Trophoblast cell (in vitro differentiated cells and primary cell): ENCODE measurements at regions not wholly inside any gene's neighbourhood (a gene's known extent, or its start where the extent isn't known, plus 50 kb on each side); places are given as distances from the start of the nearest gene placed in this dataset.

Experiments used
- DNase-seq, 2 donors: peaks; one replicate each; pipeline ENCODE4 v3.0.0-alpha.2; 2016
- H2AFZ ChIP-seq: 2 replicates; pipeline ENCODE4 v1.6.1; 2013; ENCODE audit warnings: low read length, moderate library complexity, mild to moderate bottlenecking; ENCODE audit not compliant: insufficient read depth, poor library complexity
- H2AK5ac ChIP-seq: 2 replicates; pipeline ENCODE4 v1.6.1; 2013; ENCODE audit warnings: mild to moderate bottlenecking, low read length
- H2BK120ac ChIP-seq: 2 replicates; pipeline ENCODE4 v1.6.1; 2013; ENCODE audit warnings: low read length, mild to moderate bottlenecking, moderate library complexity; ENCODE audit not compliant: insufficient read depth, poor library complexity
- H2BK12ac ChIP-seq: 2 replicates; pipeline ENCODE4 v1.6.1; 2013; ENCODE audit warnings: mild to moderate bottlenecking, low read length, moderate library complexity
- H2BK5ac ChIP-seq: 2 replicates; pipeline ENCODE4 v1.6.1; 2013; ENCODE audit warnings: low read length, low read depth, moderate library complexity, mild to moderate bottlenecking; ENCODE audit not compliant: poor library complexity
- H3K14ac ChIP-seq: 2 replicates; pipeline ENCODE4 v1.6.1; 2013; ENCODE audit warnings: mild to moderate bottlenecking, low read length
- H3K18ac ChIP-seq: 2 replicates; pipeline ENCODE4 v1.6.1; 2013; ENCODE audit warnings: mild to moderate bottlenecking, low read length
- H3K23ac ChIP-seq: 2 replicates; pipeline ENCODE4 v1.6.1; 2013; ENCODE audit warnings: low read length
- H3K27ac ChIP-seq: 2 replicates; pipeline ENCODE4 v1.5.1; 2013; ENCODE audit warnings: low read depth, mild to moderate bottlenecking, inconsistent platforms, low read length, moderate library complexity
- H3K27me3 ChIP-seq: 2 replicates; pipeline ENCODE4 v1.6.1; 2013; ENCODE audit warnings: inconsistent platforms, mild to moderate bottlenecking, low read length, moderate library complexity; ENCODE audit not compliant: insufficient read depth
- H3K36me3 ChIP-seq, 2 experiments: 1 replicate in 1 of 2; 2 replicates in 1 of 2; pipeline ENCODE4 v1.6.1; 2013; ENCODE audit warnings: low read length in 2 of 2, mild to moderate bottlenecking in 2 of 2, moderate library complexity in 1 of 2; ENCODE audit not compliant: insufficient read depth in 2 of 2, control insufficient read depth in 1 of 2
- H3K4ac ChIP-seq: 2 replicates; pipeline ENCODE4 v1.6.1; 2013; ENCODE audit warnings: low read depth, mild to moderate bottlenecking, low read length, moderate library complexity
- H3K4me1 ChIP-seq, 2 experiments: 1 replicate in 1 of 2; 2 replicates in 1 of 2; pipeline ENCODE4 v1.6.1; 2013; ENCODE audit warnings: low read length in 2 of 2, mild to moderate bottlenecking in 2 of 2, moderate library complexity in 1 of 2; ENCODE audit not compliant: insufficient read depth in 2 of 2, control insufficient read depth in 1 of 2
- H3K4me2 ChIP-seq: 2 replicates; pipeline ENCODE4 v1.6.1; 2013; ENCODE audit warnings: inconsistent platforms, mild to moderate bottlenecking, low read length, moderate library complexity
- H3K4me3 ChIP-seq: 2 replicates; pipeline ENCODE4 v1.5.1; 2013; ENCODE audit warnings: mild to moderate bottlenecking, low read depth, low read length, inconsistent platforms
- H3K79me1 ChIP-seq: one replicate; pipeline ENCODE4 v1.6.1; 2013; ENCODE audit warnings: low read length
- H3K79me2 ChIP-seq: 2 replicates; pipeline ENCODE4 v1.6.1; 2013; ENCODE audit warnings: low read length, mild to moderate bottlenecking; ENCODE audit not compliant: control insufficient read depth, insufficient read depth, poor library complexity
- H3K9ac ChIP-seq: 2 replicates; pipeline ENCODE4 v1.6.1; 2013; ENCODE audit warnings: mild to moderate bottlenecking, low read length
- H3K9me3 ChIP-seq: 2 replicates; pipeline ENCODE4 v1.6.1; 2013; ENCODE audit warnings: low read depth, mild to moderate bottlenecking, control low read depth, inconsistent platforms, low read length; ENCODE audit not compliant: insufficient read depth
- H4K12ac ChIP-seq: 2 replicates; pipeline ENCODE4 v1.6.1; 2013; ENCODE audit warnings: low read depth, mild to moderate bottlenecking, low read length, moderate library complexity
- H4K8ac ChIP-seq: 2 replicates; pipeline ENCODE4 v1.6.1; 2013; ENCODE audit warnings: low read depth, mild to moderate bottlenecking, low read length, moderate library complexity
- H4K91ac ChIP-seq: one replicate; pipeline ENCODE4 v1.6.1; 2013; ENCODE audit warnings: low read depth, mild to moderate bottlenecking, low read length, moderate library complexity
- WGBS: extraction: QIAGEN DNeasy Blood & Tissue Kit; methylation state at CpG from one replicate; pipeline ENCODE4 v1.1.7; 2013; ENCODE audit warnings: missing lambda C conversion rate; ENCODE audit not compliant: insufficient read length, insufficient coverage; ENCODE audit errors: extremely low coverage; 5-methylcytosine and 5-hydroxymethylcytosine counted together

GRCh38 chr5:68803881-68804319, 289.9 kb upstream of the SLC30A5 start:
- H3K4ac ChIP-seq: no peak overlapping the region

DNA sequence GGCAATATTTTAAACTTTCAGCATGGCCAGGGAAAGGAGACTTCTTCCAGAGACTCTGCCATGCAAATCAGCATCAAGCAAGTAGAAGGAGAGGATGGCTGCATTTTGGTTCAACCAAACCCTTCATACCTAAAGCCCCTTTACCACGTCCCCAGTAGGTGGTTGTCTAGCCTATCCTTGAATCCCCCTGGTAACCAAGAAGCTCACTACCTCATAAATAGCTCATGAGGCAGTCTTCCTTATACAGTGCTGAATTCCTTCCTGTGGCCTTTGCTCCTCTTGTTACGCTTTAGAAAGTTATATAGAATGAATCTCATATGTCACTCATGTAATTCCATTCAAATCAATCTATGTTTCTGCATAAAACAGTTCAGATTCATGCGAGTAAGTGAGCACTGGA, 289.5 kb upstream of the SLC30A5 start:
- H2BK5ac ChIP-seq: no peak overlapping the region
- H4K91ac ChIP-seq: no peak overlapping the region
- no peaks in the 10 kb centered on the region for H3K36me3 ChIP-seq
- H3K4me2 ChIP-seq: no peak overlapping the region
- no peaks in the 10 kb centered on the region for H3K79me2 ChIP-seq
- no peak overlapping the region for H3K18ac ChIP-seq
- WGBS: no CpG with 5 or more reads among the region's 3 CpGs
- H4K8ac ChIP-seq: no peak overlapping the region
- no peak overlapping the region for H3K27ac ChIP-seq
- H2AFZ ChIP-seq: no peak overlapping the region
- no peak overlapping the region for H3K4me3 ChIP-seq
- H2AK5ac ChIP-seq: no peak overlapping the region
- H3K4me1 ChIP-seq: no peaks in the 10 kb centered on the region
- H2BK12ac ChIP-seq: no peak overlapping the region
- H4K12ac ChIP-seq: no peak overlapping the region
- no peak overlapping the region for H3K14ac ChIP-seq
- no peaks in the 10 kb centered on the region for H3K9me3 ChIP-seq
- no peak for DNase-seq
- H3K27me3 ChIP-seq: no peaks in the 10 kb centered on the region
- H2BK120ac ChIP-seq: no peak overlapping the region
- H3K23ac ChIP-seq: no peak overlapping the region
- no peak overlapping the region for H3K4ac ChIP-seq
- H3K79me1 ChIP-seq: no peaks in the 10 kb centered on the region
- no peak overlapping the region for H3K9ac ChIP-seq

More at GRCh38 chr5:68803881-68804319, 289.9 kb upstream of the SLC30A5 start:
- no peak overlapping the region for H4K91ac ChIP-seq
- H3K79me2 ChIP-seq: no peaks in the 10 kb centered on the region
- H3K9me3 ChIP-seq: no peaks in the 10 kb centered on the region
- H4K8ac ChIP-seq: no peak overlapping the region
- H3K18ac ChIP-seq: no peak overlapping the region
- no peak overlapping the region for H3K27ac ChIP-seq
- H3K36me3 ChIP-seq: no peaks in the 10 kb centered on the region
- no peak overlapping the region for H2BK5ac ChIP-seq
- no peak overlapping the region for H2BK12ac ChIP-seq
- H2BK120ac ChIP-seq: no peak overlapping the region
- H3K27me3 ChIP-seq: no peaks in the 10 kb centered on the region
- no peak overlapping the region for H3K23ac ChIP-seq
- no peaks in the 10 kb centered on the region for H3K79me1 ChIP-seq
- H3K14ac ChIP-seq: no peak overlapping the region
- H2AK5ac ChIP-seq: no peak overlapping the region
- H3K9ac ChIP-seq: no peak overlapping the region
- WGBS: no CpG with 5 or more reads among the region's 7 CpGs
- H4K12ac ChIP-seq: no peak overlapping the region
- H3K4me2 ChIP-seq: no peak overlapping the region
- DNase-seq: no peak
- no peak overlapping the region for H2AFZ ChIP-seq
- H3K4me1 ChIP-seq: no peaks in the 10 kb centered on the region
- H3K4me3 ChIP-seq: no peak overlapping the region

DNA sequence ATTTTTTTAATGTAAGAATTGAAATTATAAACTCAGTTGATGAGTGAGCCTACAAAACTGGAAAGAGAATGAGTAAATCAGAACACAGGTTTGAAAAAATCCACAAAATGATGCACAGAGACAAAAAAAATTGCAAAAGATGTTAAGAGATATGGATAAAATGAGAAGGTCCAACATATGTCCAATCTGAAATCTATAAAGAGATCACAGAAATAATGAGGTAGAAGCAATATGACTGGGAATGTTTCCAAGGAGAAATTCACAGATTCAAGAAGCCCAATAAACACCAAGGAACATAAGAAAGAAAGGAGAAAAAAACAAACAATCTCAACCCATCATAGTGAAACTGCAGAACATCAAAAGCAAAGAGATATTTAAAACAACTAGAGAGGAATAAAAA, 288.4 kb upstream of the SLC30A5 start:
- no peak overlapping the region for H2BK5ac ChIP-seq
- H3K79me1 ChIP-seq: no peaks in the 10 kb centered on the region
- H3K4me3 ChIP-seq: no peak overlapping the region
- H4K8ac ChIP-seq: no peak overlapping the region
- H2BK120ac ChIP-seq: no peak overlapping the region
- no peak overlapping the region for H3K9ac ChIP-seq
- H3K36me3 ChIP-seq: no peaks in the 10 kb centered on the region
- no peak overlapping the region for H4K91ac ChIP-seq
- H3K9me3 ChIP-seq: no peaks in the 10 kb centered on the region
- H3K27ac ChIP-seq: no peak overlapping the region
- no peak overlapping the region for H3K14ac ChIP-seq
- H2BK12ac ChIP-seq: no peak overlapping the region
- DNase-seq: no peak
- H2AFZ ChIP-seq: no peak overlapping the region
- H3K18ac ChIP-seq: no peak overlapping the region
- no peak overlapping the region for H3K4me2 ChIP-seq
- H3K27me3 ChIP-seq: no peaks in the 10 kb centered on the region
- H3K23ac ChIP-seq: no peak overlapping the region
- H4K12ac ChIP-seq: no peak overlapping the region
- H3K4ac ChIP-seq: no peak overlapping the region
- no peak overlapping the region for H2AK5ac ChIP-seq
- H3K79me2 ChIP-seq: no peaks in the 10 kb centered on the region
- H3K4me1 ChIP-seq: no peaks in the 10 kb centered on the region

- Histone ChIP-seq H3K18ac (no peak overlapping the region), H2BK12ac (no peak overlapping the region), H3K4ac (no peak overlapping the region), H4K12ac (no peak overlapping the region), H3K27me3 (no peaks in the 10 kb centered on the region), H3K36me3 (no peaks in the 10 kb centered on the region), H3K4me3 (no peak overlapping the region), H3K4me1 (no peaks in the 10 kb centered on the region), H2BK5ac (no peak overlapping the region), H3K9ac (no peak overlapping the region), H3K79me2 (no peaks in the 10 kb centered on the region), H4K91ac (no peak overlapping the region), H3K4me2 (no peak overlapping the region), H3K23ac (no peak overlapping the region), H3K14ac (no peak overlapping the region), H2AK5ac (no peak overlapping the region), H3K27ac (no peak overlapping the region), H3K9me3 (no peaks in the 10 kb centered on the region), H2BK120ac (no peak overlapping the region), H4K8ac (no peak overlapping the region), H2AFZ (no peak overlapping the region), H3K79me1 (no peaks in the 10 kb centered on the region)
- no peak for DNase-seq
- WGBS: no CpG with 5 or more reads among the region's 2 CpGs
Measured at GRCh38 chr5:68817632-68818031, 276.2 kb upstream of the SLC30A5 start.
